Endothelial cell of umbilical vein (primary cell): ENCODE measurements at regions not wholly inside any gene's neighbourhood (a gene's known extent, or its start where the extent isn't known, plus 50 kb on each side); places are given as distances from the start of the nearest gene placed in this dataset.

ENCODE experiments used
- BruUV-seq: library from RNA; stranded (reverse); fragments of 400-500 nt; replicated peaks from 2 replicates; lab custom pipeline; 2021; lab: Mats Ljungman, UMichigan
- CTCF ChIA-PET: fragments of 300-600, 350-600 bp; sonication (Branson Sonifier 250); formaldehyde crosslinking; loops from one replicate; lab custom pipeline; 2021; ENCODE audit warnings: antibody characterized with exemption, inconsistent platforms; lab: Charles Lee
- POLR2A ChIA-PET: fragments of 300-600, 350-600 bp; sonication (Branson Sonifier 250); formaldehyde crosslinking; loops from one replicate; lab custom pipeline; 2021; ENCODE audit warnings: antibody characterized with exemption, inconsistent platforms; lab: Charles Lee
- DNase-seq: peaks from one replicate; pipeline ENCODE4 v3.0.0-alpha.2; 2011; ENCODE audit warnings: low read depth, low spot score
- FAIRE-seq: peaks from 2 replicates; lab custom pipeline; 2011; peaks lifted over from hg19 to GRCh38; lab: Jason Lieb, UNC
- H2AFZ ChIP-seq: 2 replicates; pipeline ENCODE4 v1.6.0; 2012; ENCODE audit warnings: low read depth, low read length, control low read depth, inconsistent platforms
- H3K27ac ChIP-seq: 2 replicates; pipeline ENCODE4 v1.5.1; 2011; ENCODE audit warnings: low read depth, mild to moderate bottlenecking, control low read depth, low read length, moderate library complexity; ENCODE audit not compliant: insufficient read depth
- H3K27me3 ChIP-seq, 2 experiments: 2 replicates each; pipeline versions ENCODE4 v1.6.0 to v1.6.1; 2011; ENCODE audit warnings: low read length in 2 of 2, mixed read lengths in 1 of 2; ENCODE audit not compliant: control insufficient read depth in 2 of 2, insufficient read depth in 2 of 2
- H3K36me3 ChIP-seq, 2 experiments: 2 replicates in 1 of 2; 3 replicates in 1 of 2; pipeline ENCODE4 v1.5.1; 2011; ENCODE audit warnings: low read length in 2 of 2, mild to moderate bottlenecking in 1 of 2, moderate library complexity in 1 of 2; ENCODE audit not compliant: control insufficient read depth in 2 of 2, insufficient read depth in 2 of 2; ENCODE audit errors: extremely low read depth in 1 of 2
- H3K4me1 ChIP-seq: 3 replicates; pipeline ENCODE4 v1.5.1; 2011; ENCODE audit warnings: mild to moderate bottlenecking, low read length; ENCODE audit not compliant: control insufficient read depth, insufficient read depth; ENCODE audit errors: extremely low read depth
- H3K4me2 ChIP-seq: 2 replicates; pipeline ENCODE4 v1.6.1; 2011; ENCODE audit warnings: low read length, control low read depth, mixed read lengths; ENCODE audit not compliant: insufficient read depth
- H3K4me3 ChIP-seq, 3 experiments: fragments of 200-600 bp in 1 of 3; sonication (generic), shearing (Covaris generic) in 1 of 3; replicated peaks in 1 of 3; 2 replicates each; pipeline ENCODE4 v1.5.1; 2011 to 2016; ENCODE audit warnings: control low read depth in 3 of 3, low read length in 3 of 3, mild to moderate bottlenecking in 2 of 3, inconsistent platforms in 1 of 3, low read depth in 1 of 3, moderate library complexity in 1 of 3; ENCODE audit not compliant: insufficient read depth in 1 of 3
- H3K79me2 ChIP-seq: 2 replicates; pipeline ENCODE4 v1.6.0; 2012; ENCODE audit warnings: low read length, inconsistent platforms; ENCODE audit not compliant: control insufficient read depth, insufficient read depth
- H3K9ac ChIP-seq: replicated peaks from 2 replicates; pipeline ENCODE3; 2011; ENCODE audit warnings: low read length, control low read depth; ENCODE audit not compliant: insufficient read depth; ENCODE audit errors: extremely low read depth
- H3K9me1 ChIP-seq: replicated peaks from 3 replicates; pipeline ENCODE4 v1.6.0; 2011; ENCODE audit warnings: mild to moderate bottlenecking, low read length; ENCODE audit not compliant: control insufficient read depth, insufficient read depth; ENCODE audit errors: extremely low read depth
- H3K9me3 ChIP-seq: replicated peaks from 2 replicates; pipeline ENCODE4 v1.5.1; 2012; ENCODE audit warnings: low read length, inconsistent platforms; ENCODE audit not compliant: control insufficient read depth, insufficient read depth
- H4K20me1 ChIP-seq: replicated peaks from 2 replicates; pipeline ENCODE3; 2011; ENCODE audit warnings: mild to moderate bottlenecking, low read length; ENCODE audit not compliant: control insufficient read depth, insufficient read depth; ENCODE audit errors: extremely low read depth
- EZH2 ChIP-seq: IDR thresholded peaks from 2 replicates; pipeline ENCODE4 v1.6.1; 2012; ENCODE audit warnings: borderline replicate concordance, low read depth, mild to moderate bottlenecking, moderate library complexity, low read length, inconsistent platforms; ENCODE audit not compliant: severe bottlenecking
- FOS ChIP-seq: IDR thresholded peaks from 2 replicates; pipeline ENCODE4 v1.6.1; 2011; ENCODE audit warnings: mild to moderate bottlenecking, low read length, moderate library complexity, borderline replicate concordance; ENCODE audit not compliant: insufficient read depth
- GATA2 ChIP-seq: IDR thresholded peaks from 2 replicates; pipeline ENCODE4 v1.7.0; 2011; ENCODE audit warnings: low read depth, mild to moderate bottlenecking, moderate library complexity, mixed read lengths, low read length; ENCODE audit not compliant: insufficient read length, insufficient read depth
- JUN ChIP-seq: IDR thresholded peaks from 2 replicates; pipeline ENCODE4 v1.6.1; 2011; ENCODE audit warnings: borderline replicate concordance, low read depth; ENCODE audit not compliant: insufficient read length, insufficient read depth
- MYC ChIP-seq: IDR thresholded peaks from one replicate; pipeline ENCODE4 v1.6.1; 2011; ENCODE audit warnings: mild to moderate bottlenecking, low read depth, low read length
- POLR2A ChIP-seq: IDR thresholded peaks from 2 replicates; pipeline ENCODE4 v1.6.1; 2012; ENCODE audit warnings: low read depth, mild to moderate bottlenecking, control low read depth, low read length
- POLR2AphosphoS5 ChIP-seq: IDR thresholded peaks from 2 replicates; pipeline ENCODE4 v1.6.1; 2012; ENCODE audit warnings: low read depth, mild to moderate bottlenecking, control low read depth, low read length, moderate library complexity; ENCODE audit not compliant: insufficient read depth
- dilution Hi-C: fragments of 300-500 bp; cut with MboI; formaldehyde crosslinking; loops from one replicate; pipeline ENCODE4 v1.15.0; 2019; ENCODE audit warnings: low sequenced_read_pairs; ENCODE audit not compliant: extremely low pct_ligation_motif_present
- intact Hi-C: fragments of 100-400 bp; cut with micrococcal nuclease; formaldehyde crosslinking; loops from one replicate; pipeline ENCODE4 v1.10.0; 2022
- TF ChIP-seq, protein P1 (sequence below), 2 donors: IDR thresholded peaks; 1 replicate in 1 of 2; 2 replicates in 1 of 2; pipeline ENCODE4 v1.5.1; 2011; ENCODE audit warnings: low read length in 2 of 2, mild to moderate bottlenecking in 2 of 2, moderate library complexity in 2 of 2, control low read depth in 1 of 2, inconsistent platforms in 1 of 2, low read depth in 1 of 2; ENCODE audit not compliant: insufficient read depth in 1 of 2; ENCODE audit errors: extremely low read depth in 1 of 2
- TF ChIP-seq, protein P2 (sequence below): IDR thresholded peaks from 2 replicates; pipeline ENCODE4 v1.6.1; 2011; ENCODE audit not compliant: insufficient read depth, insufficient read length

DNA sequence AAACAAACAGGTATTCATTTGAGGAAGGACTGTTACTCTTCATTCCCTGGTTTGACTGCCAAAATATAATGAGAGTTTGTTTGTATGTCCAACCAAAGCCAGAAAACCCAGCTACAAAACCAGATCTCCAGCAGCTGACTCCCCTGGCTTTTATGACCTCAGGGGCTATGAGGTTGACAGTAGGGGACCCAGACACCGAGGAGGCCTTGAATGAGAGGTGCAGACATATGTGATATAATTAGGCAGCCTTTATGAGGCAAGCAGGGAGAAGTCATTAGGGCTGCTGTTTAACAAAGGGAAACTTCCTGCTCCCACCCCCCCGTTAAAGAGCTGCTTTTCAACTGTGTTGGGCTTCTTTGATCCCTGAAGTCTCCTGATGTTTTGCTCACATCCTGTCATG, 236.7 kb downstream of the SLC4A3 start:
- FAIRE-seq = no peak
- CTCF ChIA-PET = no interaction called here
- TF ChIP-seq POLR2A (no peak), MYC (no peak), GATA2 (no peak), JUN (no peak), POLR2AphosphoS5 (no peak), EZH2 (no peak), FOS (no peak)
- TF ChIP-seq, protein P1, sequence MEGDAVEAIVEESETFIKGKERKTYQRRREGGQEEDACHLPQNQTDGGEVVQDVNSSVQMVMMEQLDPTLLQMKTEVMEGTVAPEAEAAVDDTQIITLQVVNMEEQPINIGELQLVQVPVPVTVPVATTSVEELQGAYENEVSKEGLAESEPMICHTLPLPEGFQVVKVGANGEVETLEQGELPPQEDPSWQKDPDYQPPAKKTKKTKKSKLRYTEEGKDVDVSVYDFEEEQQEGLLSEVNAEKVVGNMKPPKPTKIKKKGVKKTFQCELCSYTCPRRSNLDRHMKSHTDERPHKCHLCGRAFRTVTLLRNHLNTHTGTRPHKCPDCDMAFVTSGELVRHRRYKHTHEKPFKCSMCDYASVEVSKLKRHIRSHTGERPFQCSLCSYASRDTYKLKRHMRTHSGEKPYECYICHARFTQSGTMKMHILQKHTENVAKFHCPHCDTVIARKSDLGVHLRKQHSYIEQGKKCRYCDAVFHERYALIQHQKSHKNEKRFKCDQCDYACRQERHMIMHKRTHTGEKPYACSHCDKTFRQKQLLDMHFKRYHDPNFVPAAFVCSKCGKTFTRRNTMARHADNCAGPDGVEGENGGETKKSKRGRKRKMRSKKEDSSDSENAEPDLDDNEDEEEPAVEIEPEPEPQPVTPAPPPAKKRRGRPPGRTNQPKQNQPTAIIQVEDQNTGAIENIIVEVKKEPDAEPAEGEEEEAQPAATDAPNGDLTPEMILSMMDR (IDR thresholded peaks at IDR 0.05; ENCODE audit: extremely low read depth in 1 of 2, insufficient read depth in 1 of 2, low read depth in 1 of 2, low read length in 2 of 2) = no peak
- TF ChIP-seq, protein P2, sequence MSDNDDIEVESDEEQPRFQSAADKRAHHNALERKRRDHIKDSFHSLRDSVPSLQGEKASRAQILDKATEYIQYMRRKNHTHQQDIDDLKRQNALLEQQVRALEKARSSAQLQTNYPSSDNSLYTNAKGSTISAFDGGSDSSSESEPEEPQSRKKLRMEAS = no peak

More for the DNA sequence above, 236.7 kb downstream of the SLC4A3 start:
- intact Hi-C loops = no loop called here
- Histone ChIP-seq H3K9me1 (no peaks in the 10 kb centered on the region), H3K27ac (no peak overlapping the region), H3K4me1 (no peaks in the 10 kb centered on the region), H3K27me3 (no peaks in the 10 kb centered on the region), H3K79me2 (no peaks in the 10 kb centered on the region), H3K4me3 (no peak overlapping the region), H2AFZ (no peak overlapping the region), H3K36me3 (no peaks in the 10 kb centered on the region), H3K9ac (no peak overlapping the region), H4K20me1 (no peaks in the 10 kb centered on the region), H3K4me2 (no peak overlapping the region), H3K9me3 (no peaks in the 10 kb centered on the region)
- POLR2A ChIA-PET = no interaction called here
- dilution Hi-C loops = no loop called here
- DNase-seq = no peak
- no TSS peak for BruUV-seq
